Fibroblast of lung (primary cell): ENCODE measurements at regions not wholly inside any gene's neighbourhood (a gene's known extent, or its start where the extent isn't known, plus 50 kb on each side); places are given as distances from the start of the nearest gene placed in this dataset.

ENCODE experiments used
- DNase-seq, 2 donors: peaks; one replicate each; pipeline versions ENCODE4 v3.0.0 to v3.0.0-alpha.2; 2010; ENCODE audit warnings: low read depth in 2 of 2
- H2AFZ ChIP-seq: 2 replicates; pipeline ENCODE4 v1.5.1; 2012; ENCODE audit warnings: low read length, control low read depth, inconsistent platforms
- H3K27ac ChIP-seq: 2 replicates; pipeline ENCODE4 v1.5.1; 2011; ENCODE audit warnings: low read length, control low read depth; ENCODE audit not compliant: insufficient read depth
- H3K27me3 ChIP-seq: 2 replicates; pipeline ENCODE4 v1.5.1; 2011; ENCODE audit warnings: mild to moderate bottlenecking, low read length; ENCODE audit not compliant: control insufficient read depth, insufficient read depth
- H3K36me3 ChIP-seq: 2 replicates; pipeline ENCODE4 v1.5.1; 2011; ENCODE audit warnings: low read length; ENCODE audit not compliant: control insufficient read depth, insufficient read depth
- H3K4me1 ChIP-seq: 2 replicates; pipeline ENCODE4 v1.5.1; 2011; ENCODE audit warnings: low read length; ENCODE audit not compliant: control insufficient read depth, insufficient read depth; ENCODE audit errors: extremely low read depth
- H3K4me2 ChIP-seq: 2 replicates; pipeline ENCODE4 v1.5.1; 2011; ENCODE audit warnings: low read length, control low read depth; ENCODE audit not compliant: insufficient read depth; ENCODE audit errors: extremely low read depth
- H3K4me3 ChIP-seq, 4 experiments: fragments of 200-600 bp in 1 of 4; sonication (generic) in 1 of 4; replicated peaks in 1 of 4; 2 replicates each; pipeline ENCODE4 v1.5.1; 2011 to 2016; ENCODE audit warnings: low read length in 4 of 4, low read depth in 3 of 4, mild to moderate bottlenecking in 3 of 4, control low read depth in 2 of 4, inconsistent platforms in 1 of 4, mixed read lengths in 1 of 4; ENCODE audit not compliant: insufficient read depth in 1 of 4; ENCODE audit errors: control extremely low read depth in 1 of 4
- H3K79me2 ChIP-seq: 2 replicates; pipeline ENCODE4 v1.5.1; 2012; ENCODE audit warnings: mild to moderate bottlenecking, low read length, inconsistent platforms; ENCODE audit not compliant: control insufficient read depth, insufficient read depth
- H3K9ac ChIP-seq: 2 replicates; pipeline ENCODE4 v1.5.1; 2011; ENCODE audit warnings: mild to moderate bottlenecking, low read length, control low read depth; ENCODE audit not compliant: insufficient read depth
- H3K9me3 ChIP-seq: 2 replicates; pipeline ENCODE4 v1.5.1; 2012; ENCODE audit warnings: low read depth, low read length; ENCODE audit not compliant: control insufficient read depth, insufficient read depth
- H4K20me1 ChIP-seq: 2 replicates; pipeline ENCODE4 v1.5.1; 2011; ENCODE audit warnings: low read length; ENCODE audit not compliant: control insufficient read depth, insufficient read depth; ENCODE audit errors: extremely low read depth
- EZH2 ChIP-seq: IDR thresholded peaks from 2 replicates; pipeline ENCODE4 v1.5.1; 2012; ENCODE audit warnings: low read length, control low read depth, mild to moderate bottlenecking; ENCODE audit errors: missing control alignments
- TF ChIP-seq, protein P1 (sequence below), 2 donors: IDR thresholded peaks in 1 of 2; conservative IDR thresholded peaks in 1 of 2; 1 replicate in 1 of 2; 2 replicates in 1 of 2; pipeline ENCODE4 v1.5.1; 2011 to 2012; ENCODE audit warnings: low read length in 2 of 2, control low read depth in 1 of 2, inconsistent platforms in 1 of 2, low read depth in 1 of 2, mild to moderate bottlenecking in 1 of 2

DNA sequence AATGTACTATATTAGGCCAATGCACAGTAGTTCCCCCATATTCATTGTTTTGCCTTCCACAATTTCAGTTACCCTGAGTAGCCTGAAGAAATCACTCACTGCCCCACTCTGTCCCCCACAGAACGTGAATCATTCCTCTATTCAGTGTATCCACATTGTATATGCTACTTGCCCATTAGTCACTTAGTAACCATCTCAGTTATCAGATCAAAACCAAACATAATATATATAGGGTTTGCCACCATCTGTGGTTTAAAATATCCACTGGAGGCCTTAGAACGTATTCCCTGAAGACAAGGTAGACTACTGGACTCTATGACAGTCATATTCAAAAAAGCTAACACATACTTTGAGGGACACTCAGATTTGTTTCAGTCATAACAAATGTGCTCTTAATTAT lies 465.7 kb upstream of the RGMB start:
- no peak overlapping the region for H2AFZ ChIP-seq
- H3K4me1 ChIP-seq, result peaks cover 9% of the 10 kb centered on the region
- no peak for TF ChIP-seq EZH2
- TF ChIP-seq, protein P1, sequence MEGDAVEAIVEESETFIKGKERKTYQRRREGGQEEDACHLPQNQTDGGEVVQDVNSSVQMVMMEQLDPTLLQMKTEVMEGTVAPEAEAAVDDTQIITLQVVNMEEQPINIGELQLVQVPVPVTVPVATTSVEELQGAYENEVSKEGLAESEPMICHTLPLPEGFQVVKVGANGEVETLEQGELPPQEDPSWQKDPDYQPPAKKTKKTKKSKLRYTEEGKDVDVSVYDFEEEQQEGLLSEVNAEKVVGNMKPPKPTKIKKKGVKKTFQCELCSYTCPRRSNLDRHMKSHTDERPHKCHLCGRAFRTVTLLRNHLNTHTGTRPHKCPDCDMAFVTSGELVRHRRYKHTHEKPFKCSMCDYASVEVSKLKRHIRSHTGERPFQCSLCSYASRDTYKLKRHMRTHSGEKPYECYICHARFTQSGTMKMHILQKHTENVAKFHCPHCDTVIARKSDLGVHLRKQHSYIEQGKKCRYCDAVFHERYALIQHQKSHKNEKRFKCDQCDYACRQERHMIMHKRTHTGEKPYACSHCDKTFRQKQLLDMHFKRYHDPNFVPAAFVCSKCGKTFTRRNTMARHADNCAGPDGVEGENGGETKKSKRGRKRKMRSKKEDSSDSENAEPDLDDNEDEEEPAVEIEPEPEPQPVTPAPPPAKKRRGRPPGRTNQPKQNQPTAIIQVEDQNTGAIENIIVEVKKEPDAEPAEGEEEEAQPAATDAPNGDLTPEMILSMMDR (conservative IDR thresholded peaks at IDR 0.05 in 1 of 2, IDR thresholded peaks at IDR 0.05 in 1 of 2; ENCODE audit: low read depth in 1 of 2, low read length in 2 of 2), result no peak
- peak overlapping the region; percentile 90 for H3K27ac ChIP-seq
- no peaks in the 10 kb centered on the region for H3K27me3 ChIP-seq
- no peak overlapping the region for H3K9ac ChIP-seq
- DNase-seq, result peak; percentile 66 to 87
- H3K36me3 ChIP-seq, result no peaks in the 10 kb centered on the region
- H3K79me2 ChIP-seq, result no peaks in the 10 kb centered on the region
- H3K9me3 ChIP-seq, result no peaks in the 10 kb centered on the region
- H3K4me3 ChIP-seq, result no peak overlapping the region
- H3K4me2 ChIP-seq, result no peak overlapping the region
- no peaks in the 10 kb centered on the region for H4K20me1 ChIP-seq

DNA sequence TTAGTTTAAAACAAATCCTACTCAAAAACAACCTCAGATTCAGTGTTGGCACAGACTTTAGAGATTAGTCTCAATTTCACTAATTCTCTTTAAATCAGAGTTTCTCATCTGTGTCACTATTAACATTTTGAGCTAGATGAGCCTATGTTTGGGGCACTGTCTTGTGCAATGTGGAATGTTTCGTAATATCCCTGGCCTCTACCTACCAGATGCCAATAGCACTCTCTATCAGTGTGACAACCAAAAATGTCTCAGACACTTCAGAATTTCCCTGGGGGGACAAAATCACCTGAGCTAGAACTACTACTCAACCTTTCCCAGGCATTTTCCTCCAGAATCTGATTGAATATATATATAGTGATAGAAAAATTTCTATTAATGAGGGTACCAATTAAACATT lies 465.2 kb upstream of the RGMB start:
- Histone ChIP-seq H3K4me2 (no peak overlapping the region), H3K79me2 (no peaks in the 10 kb centered on the region), H2AFZ (no peak overlapping the region), H3K4me1 (peaks cover 9% of the 10 kb centered on the region), H3K9me3 (no peaks in the 10 kb centered on the region), H3K27ac (peak overlapping the region; percentile 90), H3K9ac (no peak overlapping the region), H4K20me1 (no peaks in the 10 kb centered on the region), H3K36me3 (no peaks in the 10 kb centered on the region), H3K4me3 (no peak overlapping the region), H3K27me3 (no peaks in the 10 kb centered on the region)
- no peak for TF ChIP-seq EZH2
- TF ChIP-seq, protein P1 (conservative IDR thresholded peaks at IDR 0.05 in 1 of 2, IDR thresholded peaks at IDR 0.05 in 1 of 2; ENCODE audit: low read depth in 1 of 2, low read length in 2 of 2), result no peak
- DNase-seq, result no peak

DNA sequence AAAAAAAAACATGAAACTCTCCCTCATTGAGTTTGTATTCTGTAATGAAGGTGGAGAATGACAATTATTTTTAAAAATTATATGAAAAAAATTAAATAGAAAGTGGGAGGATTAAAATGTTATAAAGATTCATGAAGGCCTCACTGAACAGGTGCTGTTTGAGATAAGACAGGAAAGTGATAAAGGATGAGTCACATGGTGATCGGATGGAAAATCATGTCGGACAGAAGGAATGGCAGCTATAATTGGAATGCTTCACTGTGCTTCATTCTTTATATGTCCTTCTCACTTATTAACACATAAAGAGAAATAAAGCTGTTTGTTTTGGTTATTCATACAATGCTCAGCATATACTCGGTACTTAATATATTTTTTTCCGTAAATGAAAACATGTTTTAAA lies 464.5 kb upstream of the RGMB start:
- no peaks in the 10 kb centered on the region for H4K20me1 ChIP-seq
- H3K9me3 ChIP-seq, result no peaks in the 10 kb centered on the region
- no peaks in the 10 kb centered on the region for H3K27me3 ChIP-seq
- H3K4me3 ChIP-seq, result no peak overlapping the region
- H3K36me3 ChIP-seq, result no peaks in the 10 kb centered on the region
- peak in 1 of 2 donors; percentile 76 for DNase-seq
- H3K9ac ChIP-seq, result no peak overlapping the region
- H3K4me2 ChIP-seq, result peak overlapping the region; percentile 70
- TF ChIP-seq, protein P1 (conservative IDR thresholded peaks at IDR 0.05 in 1 of 2, IDR thresholded peaks at IDR 0.05 in 1 of 2; ENCODE audit: low read depth in 1 of 2, low read length in 2 of 2), result no peak
- TF ChIP-seq EZH2, result no peak
- no peak overlapping the region for H2AFZ ChIP-seq
- H3K4me1 ChIP-seq, result peaks cover 14% of the 10 kb centered on the region
- H3K27ac ChIP-seq, result peak overlapping the region; percentile 90
- no peaks in the 10 kb centered on the region for H3K79me2 ChIP-seq
